CD4-positive, alpha-beta T cell (primary cell): ENCODE measurements at regions not wholly inside any gene's neighbourhood (a gene's known extent, or its start where the extent isn't known, plus 50 kb on each side); places are given as distances from the start of the nearest gene placed in this dataset.

Experiments used
- ATAC-seq: fragments of 200-7000 bp; cut with Tn5 transposase; one replicate; pipeline ENCODE4 v1.10.0; 2022; ENCODE audit warnings: mild to moderate bottlenecking; ENCODE audit not compliant: poor library complexity
- CTCF ChIA-PET: fragments of 350-600 bp; sonication (Branson Sonifier 250); formaldehyde crosslinking; loops from one replicate; lab custom pipeline; 2021; ENCODE audit warnings: antibody characterized with exemption, inconsistent platforms; lab: Charles Lee
- POLR2A ChIA-PET: fragments of 350-600 bp; sonication (Branson Sonifier 250); formaldehyde crosslinking; loops from one replicate; lab custom pipeline; 2021; ENCODE audit warnings: antibody characterized with exemption, inconsistent platforms; lab: Charles Lee
- DNase-seq, 14 experiments: peaks; one replicate each; pipeline ENCODE4 v3.0.0-alpha.2; 2013 to 2020; ENCODE audit warnings: mixed read lengths in 2 of 14
- H3K27ac ChIP-seq, 2 donors: one replicate each; pipeline versions ENCODE4 v1.5.1 to v1.7.0; 2013; ENCODE audit warnings: low read length in 2 of 2, low read depth in 1 of 2, mild to moderate bottlenecking in 1 of 2
- H3K27me3 ChIP-seq, 2 experiments: 1 replicate in 1 of 2; 2 replicates in 1 of 2; pipeline versions ENCODE4 v1.6.1 to v1.7.0; 2013; ENCODE audit warnings: low read length in 2 of 2, control low read depth in 1 of 2, mild to moderate bottlenecking in 1 of 2, moderate library complexity in 1 of 2; ENCODE audit not compliant: insufficient read depth in 2 of 2, control insufficient read depth in 1 of 2
- H3K36me3 ChIP-seq: one replicate; pipeline ENCODE4 v1.6.1; 2013; ENCODE audit warnings: low read length, control low read depth; ENCODE audit not compliant: insufficient read depth
- H3K4me1 ChIP-seq: one replicate; pipeline ENCODE4 v1.6.1; 2013; ENCODE audit warnings: low read length, control low read depth; ENCODE audit not compliant: insufficient read depth
- H3K4me3 ChIP-seq: one replicate; pipeline ENCODE4 v1.5.1; 2013; ENCODE audit warnings: mild to moderate bottlenecking, low read length, moderate library complexity
- H3K9me3 ChIP-seq, 2 experiments: 1 replicate in 1 of 2; 2 replicates in 1 of 2; pipeline versions ENCODE4 v1.6.1 to v1.7.0; 2013; ENCODE audit warnings: low read length in 2 of 2, mild to moderate bottlenecking in 2 of 2, control low read depth in 1 of 2, moderate library complexity in 1 of 2; ENCODE audit not compliant: control insufficient read depth in 1 of 2, insufficient read depth in 1 of 2
- H3K27ac Mint-ChIP-seq: one replicate; pipeline ENCODE4 v1.8.0; 2020; ENCODE audit warnings: mixed read lengths
- H3K27me3 Mint-ChIP-seq: one replicate; pipeline ENCODE4 v1.8.0; 2021; ENCODE audit warnings: mixed read lengths
- H3K36me3 Mint-ChIP-seq: one replicate; pipeline ENCODE4 v1.8.0; 2021; ENCODE audit warnings: low read depth, mixed read lengths
- H3K4me1 Mint-ChIP-seq: one replicate; pipeline ENCODE4 v1.8.0; 2021; ENCODE audit warnings: low read depth, mixed read lengths
- H3K4me3 Mint-ChIP-seq: one replicate; pipeline ENCODE4 v1.8.0; 2020; ENCODE audit warnings: mild to moderate bottlenecking, mixed read lengths
- H3K9me3 Mint-ChIP-seq: one replicate; pipeline ENCODE4 v1.8.0; 2020; ENCODE audit warnings: mixed read lengths
- CTCF ChIP-seq: fragments of 200-600 bp; IDR thresholded peaks from one replicate; pipeline ENCODE4 v1.8.0; 2022; ENCODE audit warnings: antibody characterized with exemption, mild to moderate bottlenecking
- intact Hi-C, 2 experiments: fragments of 100-400 bp; cut with DNase I in 1 of 2; cut with micrococcal nuclease in 1 of 2; formaldehyde crosslinking; loops; one replicate each; pipeline versions ENCODE4 v1.15.1 to v1.9.0; 2023 to 2025; cut with DNase I, micrococcal nuclease

GRCh38 chr4:65983061-65983460, 312.8 kb upstream of the EPHA5 start:
- Histone ChIP-seq H3K36me3 (no peaks in the 10 kb centered on the region), H3K9me3 (peaks cover 0 to 4% of the 10 kb centered on the region in 2 experiments), H3K27ac (no peak overlapping the region), H3K27me3 (no peaks in the 10 kb centered on the region), H3K4me1 (no peaks in the 10 kb centered on the region), H3K4me3 (no peak overlapping the region)
- intact Hi-C loops, result no loop called here
- Mint-ChIP-seq H3K27ac (no peak overlapping the region), H3K36me3 (no peaks in the 10 kb centered on the region), H3K27me3 (no peaks in the 10 kb centered on the region), H3K4me1 (no peaks in the 10 kb centered on the region), H3K9me3 (peaks cover 24% of the 10 kb centered on the region), H3K4me3 (no peak overlapping the region)
- CTCF ChIA-PET, result no interaction called here
- no peak for TF ChIP-seq CTCF
- ATAC-seq, result no peak
- no peak for DNase-seq
- POLR2A ChIA-PET, result no interaction called here

- no peaks in the 10 kb centered on the region for H3K4me1 Mint-ChIP-seq
- Histone ChIP-seq H3K27me3 (no peaks in the 10 kb centered on the region), H3K36me3 (no peaks in the 10 kb centered on the region), H3K4me1 (no peaks in the 10 kb centered on the region), H3K27ac (no peak overlapping the region), H3K9me3 (peaks cover 0 to 3% of the 10 kb centered on the region in 2 experiments), H3K4me3 (no peak overlapping the region)
- H3K36me3 Mint-ChIP-seq, result no peaks in the 10 kb centered on the region
- ATAC-seq, result no peak
- no peak overlapping the region for H3K4me3 Mint-ChIP-seq
- no peak for TF ChIP-seq CTCF
- ChIA-PET CTCF (no interaction called here), POLR2A (no interaction called here)
- H3K27me3 Mint-ChIP-seq, result no peaks in the 10 kb centered on the region
- H3K9me3 Mint-ChIP-seq, result peaks cover 11% of the 10 kb centered on the region
- DNase-seq, result no peak
- intact Hi-C loops, result no loop called here
- no peak overlapping the region for H3K27ac Mint-ChIP-seq
Measured at GRCh38 chr4:65976287-65976686, 306.0 kb upstream of the EPHA5 start.

DNA sequence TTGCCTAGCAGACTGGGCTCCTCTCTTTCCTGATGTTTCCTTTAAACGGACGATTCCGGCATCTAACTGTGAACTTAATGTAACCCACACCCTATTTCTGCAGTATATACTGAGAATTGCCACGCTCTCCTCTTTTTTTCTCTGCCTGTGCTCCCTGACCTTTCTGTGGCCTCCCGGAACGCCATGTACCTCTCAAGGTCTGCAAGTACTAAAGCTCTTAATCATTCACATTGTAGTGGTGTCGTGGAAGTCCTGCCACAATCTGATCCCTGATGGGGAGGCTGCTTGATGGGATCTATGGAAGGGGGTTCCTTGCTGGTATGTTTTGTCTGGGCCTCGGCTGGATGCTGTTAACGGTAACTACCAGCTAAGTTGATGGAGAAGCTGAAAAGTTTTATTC, 302.9 kb upstream of the EPHA5 start:
- no peaks in the 10 kb centered on the region for H3K4me1 ChIP-seq
- ATAC-seq (no peak), DNase-seq (no peak)
- H3K9me3 ChIP-seq, result peaks cover 0 to 3% of the 10 kb centered on the region in 2 experiments
- H3K27me3 ChIP-seq, result no peaks in the 10 kb centered on the region
- no peaks in the 10 kb centered on the region for H3K36me3 Mint-ChIP-seq
- H3K27ac ChIP-seq, result no peak overlapping the region
- peaks cover 9% of the 10 kb centered on the region for H3K9me3 Mint-ChIP-seq
- H3K4me1 Mint-ChIP-seq, result no peaks in the 10 kb centered on the region
- H3K36me3 ChIP-seq, result no peaks in the 10 kb centered on the region
- ChIA-PET POLR2A (no interaction called here), CTCF (no interaction called here)
- H3K27ac Mint-ChIP-seq, result no peak overlapping the region
- no peak for TF ChIP-seq CTCF
- no peak overlapping the region for H3K4me3 Mint-ChIP-seq
- intact Hi-C loops, result no loop called here
- no peak overlapping the region for H3K4me3 ChIP-seq
- H3K27me3 Mint-ChIP-seq, result no peaks in the 10 kb centered on the region
